K562 (cell line): ENCODE measurements at regions not wholly inside any gene's neighbourhood (a gene's known extent, or its start where the extent isn't known, plus 50 kb on each side); places are given as distances from the start of the nearest gene placed in this dataset.

Experiments
- CHD2 ChIP-seq: IDR thresholded peaks from 2 replicates; pipeline ENCODE4 v1.6.1; 2011; ENCODE audit warnings: low read depth, low read length
- EZH2 ChIP-seq: IDR thresholded peaks from 2 replicates; pipeline ENCODE4 v1.6.1; 2012; ENCODE audit warnings: low read depth, mild to moderate bottlenecking, inconsistent platforms, low read length, borderline replicate concordance
- NFE2L1 ChIP-seq: fragments of 450-650 bp; IDR thresholded peaks from 2 replicates; pipeline ENCODE4 v1.6.1; 2016; ENCODE audit warnings: missing genetic modification characterization, low read depth, mild to moderate bottlenecking, missing compliant biosample characterization, moderate library complexity, borderline replicate concordance
- SMAD1 ChIP-seq: fragments of 150-350 bp; IDR thresholded peaks from 2 replicates; pipeline ENCODE4 v1.6.1; 2014; ENCODE audit warnings: low read length, low read depth; ENCODE audit not compliant: partially characterized antibody
- SMARCE1 ChIP-seq: fragments of 450-650 bp; IDR thresholded peaks from 2 replicates; pipeline ENCODE4 v1.7.1; 2016; ENCODE audit warnings: mild to moderate bottlenecking
- TEAD4 ChIP-seq, 2 experiments: sonication (generic) in 1 of 2; formaldehyde crosslinking in 1 of 2; IDR thresholded peaks; 2 replicates each; pipeline versions ENCODE4 v1.6.1 to v1.8.0; 2012 to 2022; ENCODE audit warnings: borderline replicate concordance in 1 of 2, inconsistent platforms in 1 of 2, low read length in 1 of 2, mild to moderate bottlenecking in 1 of 2, missing genetic modification reagents in 1 of 2
- ZBTB34 ChIP-seq: fragments of 250-450 bp; sonication (Bioruptor Pico); IDR thresholded peaks from 2 replicates; pipeline ENCODE4 v1.8.0; 2021; ENCODE audit warnings: mild to moderate bottlenecking, moderate library complexity
- ZNF212 ChIP-seq: fragments of 450-650 bp; formaldehyde crosslinking; IDR thresholded peaks from 2 replicates; pipeline ENCODE4 v1.4.0; 2020; ENCODE audit warnings: mild to moderate bottlenecking
- ZSCAN29 ChIP-seq: fragments of 450-650 bp; IDR thresholded peaks from 2 replicates; pipeline ENCODE4 v1.6.1; 2017
- TF ChIP-seq, protein P1 (sequence below), 3 experiments: IDR thresholded peaks in 2 of 3; conservative IDR thresholded peaks in 1 of 3; 2 replicates each; pipeline ENCODE4 v1.5.1; 2011 to 2012; ENCODE audit warnings: low read length in 3 of 3, mild to moderate bottlenecking in 3 of 3, control low read depth in 2 of 3, improper control_type of control experiment in 1 of 3, inconsistent platforms in 1 of 3, low read depth in 1 of 3, mixed read lengths in 1 of 3, moderate library complexity in 1 of 3; ENCODE audit not compliant: insufficient read depth in 2 of 3

DNA sequence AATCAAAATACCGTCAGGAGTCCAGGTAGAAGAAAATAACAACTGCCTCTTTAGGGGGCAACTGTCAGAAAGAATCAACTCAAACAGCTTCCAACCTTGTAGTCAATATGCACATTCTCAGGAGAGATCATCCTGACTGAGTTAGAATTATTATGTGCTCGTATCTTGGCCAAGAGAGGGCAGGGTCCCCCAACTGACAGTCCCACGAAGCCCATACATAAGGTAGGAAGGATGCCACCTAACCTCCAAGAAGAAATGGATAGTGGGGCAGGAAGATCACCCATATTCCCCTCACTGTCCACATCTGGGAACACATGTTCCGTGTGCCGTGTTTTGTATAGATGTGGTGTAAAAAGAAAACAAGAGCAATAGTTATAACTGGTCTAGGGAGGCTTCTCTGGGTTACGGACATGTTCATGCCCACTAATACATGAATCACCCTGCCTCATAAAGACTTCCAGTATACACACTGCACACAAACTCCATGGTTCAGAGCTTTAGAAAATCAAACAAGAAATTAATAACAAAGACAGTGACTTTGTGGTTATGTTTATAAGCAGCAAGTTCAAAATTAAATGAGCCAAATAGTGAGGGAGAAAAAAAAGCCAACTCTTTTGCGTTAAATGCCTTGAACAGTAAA is 295.6 kb downstream of the FGFR2 start:
- no peak for TF ChIP-seq ZBTB34
- no peak for TF ChIP-seq SMAD1
- no peak for TF ChIP-seq ZNF212 (CRISPR knock-in tag)
- TF ChIP-seq EZH2: no peak
- TF ChIP-seq TEAD4 (IDR thresholded peaks at IDR 0.05; ENCODE audit: low read length): no peak
- no peak for TF ChIP-seq TEAD4 (CRISPR knock-in tag; IDR thresholded peaks at IDR 0.05; ENCODE audit: borderline replicate concordance)
- no peak for TF ChIP-seq NFE2L1 (tag)
- TF ChIP-seq, protein P1, sequence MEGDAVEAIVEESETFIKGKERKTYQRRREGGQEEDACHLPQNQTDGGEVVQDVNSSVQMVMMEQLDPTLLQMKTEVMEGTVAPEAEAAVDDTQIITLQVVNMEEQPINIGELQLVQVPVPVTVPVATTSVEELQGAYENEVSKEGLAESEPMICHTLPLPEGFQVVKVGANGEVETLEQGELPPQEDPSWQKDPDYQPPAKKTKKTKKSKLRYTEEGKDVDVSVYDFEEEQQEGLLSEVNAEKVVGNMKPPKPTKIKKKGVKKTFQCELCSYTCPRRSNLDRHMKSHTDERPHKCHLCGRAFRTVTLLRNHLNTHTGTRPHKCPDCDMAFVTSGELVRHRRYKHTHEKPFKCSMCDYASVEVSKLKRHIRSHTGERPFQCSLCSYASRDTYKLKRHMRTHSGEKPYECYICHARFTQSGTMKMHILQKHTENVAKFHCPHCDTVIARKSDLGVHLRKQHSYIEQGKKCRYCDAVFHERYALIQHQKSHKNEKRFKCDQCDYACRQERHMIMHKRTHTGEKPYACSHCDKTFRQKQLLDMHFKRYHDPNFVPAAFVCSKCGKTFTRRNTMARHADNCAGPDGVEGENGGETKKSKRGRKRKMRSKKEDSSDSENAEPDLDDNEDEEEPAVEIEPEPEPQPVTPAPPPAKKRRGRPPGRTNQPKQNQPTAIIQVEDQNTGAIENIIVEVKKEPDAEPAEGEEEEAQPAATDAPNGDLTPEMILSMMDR (IDR thresholded peaks at IDR 0.05 in 2 of 3, conservative IDR thresholded peaks at IDR 0.05 in 1 of 3; ENCODE audit: insufficient read depth in 2 of 3, low read depth in 1 of 3, low read length in 3 of 3): no peak
- TF ChIP-seq ZSCAN29: no peak
- no peak for TF ChIP-seq CHD2
- TF ChIP-seq SMARCE1: no peak
